ENCODE measurements at regions not wholly inside any gene's neighbourhood (a gene's known extent, or its start where the extent isn't known, plus 50 kb on each side); places are given as distances from the start of the nearest gene placed in this dataset.
"Not testable (repeated sequence)": the region's sequence is repeated elsewhere in the genome, so short reads cannot be mapped to it uniquely, and the experiment has no call there.

- DNase-seq: not testable (repeated sequence)
Measured at GRCh38 chr1:83369853-83370252, 629.1 kb downstream of the TTLL7 start.

GRCh38 chr1:83365320-83365719 is 633.6 kb downstream of the TTLL7 start:
- not testable (repeated sequence) for DNase-seq

- DNase-seq: not testable (repeated sequence)
Measured at GRCh38 chr1:83345375-83345774, 653.6 kb downstream of the TTLL7 start.

- DNase-seq: not testable (repeated sequence)
Measured at GRCh38 chr1:83343767-83344166, 655.2 kb downstream of the TTLL7 start.

- DNase-seq: peak; percentile 1
Measured at GRCh38 chr1:83342995-83343394, 655.9 kb downstream of the TTLL7 start.

GRCh38 chr1:83332308-83332707 is 666.6 kb downstream of the TTLL7 start:
- not testable (repeated sequence) for DNase-seq

- no peak for DNase-seq
Measured at GRCh38 chr1:83318366-83318765, 680.6 kb downstream of the TTLL7 start.

- not testable (repeated sequence) for DNase-seq
Measured at GRCh38 chr1:83315446-83315845, 683.5 kb downstream of the TTLL7 start.

GRCh38 chr1:83310161-83310560 is 688.8 kb downstream of the TTLL7 start:
- DNase-seq: peak; percentile 65

GRCh38 chr1:83309035-83309434 is 689.9 kb downstream of the TTLL7 start:
- not testable (repeated sequence) for DNase-seq

GRCh38 chr1:83306811-83307210 is 692.1 kb downstream of the TTLL7 start:
- DNase-seq: not testable (repeated sequence)

- not testable (repeated sequence) for DNase-seq
Measured at GRCh38 chr1:83295594-83295993, 703.3 kb downstream of the TTLL7 start.

GRCh38 chr1:83287391-83287790 is 711.5 kb downstream of the TTLL7 start:
- DNase-seq: not testable (repeated sequence)

- peak; percentile 0 for DNase-seq
Measured at GRCh38 chr1:83274656-83275055, 724.3 kb downstream of the TTLL7 start.

GRCh38 chr1:83272484-83272883 is 726.4 kb downstream of the TTLL7 start:
- peak; percentile 0 for DNase-seq

GRCh38 chr1:83271834-83272233 is 727.1 kb downstream of the TTLL7 start:
- DNase-seq: peak; percentile 18

- not testable (repeated sequence) for DNase-seq
Measured at GRCh38 chr1:83270801-83271200, 728.1 kb downstream of the TTLL7 start.

GRCh38 chr1:83263808-83264207 is 735.1 kb downstream of the TTLL7 start:
- not testable (repeated sequence) for DNase-seq

GRCh38 chr1:83251687-83252086 is 747.2 kb downstream of the TTLL7 start:
- DNase-seq: not testable (repeated sequence)

GRCh38 chr1:83246780-83247179 is 752.2 kb downstream of the TTLL7 start:
- DNase-seq: peak; percentile 34

GRCh38 chr1:83244832-83245231 is 754.1 kb downstream of the TTLL7 start:
- not testable (repeated sequence) for DNase-seq

GRCh38 chr1:83239568-83239967 is 759.4 kb downstream of the TTLL7 start:
- DNase-seq: not testable (repeated sequence)

- not testable (repeated sequence) for DNase-seq
Measured at GRCh38 chr1:83238654-83239053, 760.3 kb downstream of the TTLL7 start.

- not testable (repeated sequence) for DNase-seq
Measured at GRCh38 chr1:83219788-83220187, 779.1 kb downstream of the TTLL7 start.
